GM23338 (cell line): ENCODE measurements at regions not wholly inside any gene's neighbourhood (a gene's known extent, or its start where the extent isn't known, plus 50 kb on each side); places are given as distances from the start of the nearest gene placed in this dataset.

Experiments used
- CREB1 ChIP-seq: fragments of 250-450 bp; sonication (Bioruptor Pico); IDR thresholded peaks from 2 replicates; pipeline ENCODE4 v1.5.0; 2020; ENCODE audit warnings: low read depth, mild to moderate bottlenecking, moderate library complexity
- EZH2 ChIP-seq: fragments of 200-600 bp; sonication (generic); IDR thresholded peaks from one replicate; pipeline ENCODE4 v1.8.0; 2017; ENCODE audit warnings: antibody characterized with exemption, mild to moderate bottlenecking, low read depth; ENCODE audit not compliant: unreplicated experiment
- EZH2phosphoT487 ChIP-seq: fragments of 200-600 bp; sonication (generic); IDR thresholded peaks from one replicate; pipeline ENCODE4 v1.8.1; 2018; ENCODE audit warnings: antibody characterized with exemption; ENCODE audit not compliant: unreplicated experiment
- JUNB ChIP-seq: IDR thresholded peaks from one replicate; pipeline ENCODE4 v1.6.1; 2016; ENCODE audit warnings: antibody characterized with exemption; ENCODE audit not compliant: unreplicated experiment
- POLR2AphosphoS5 ChIP-seq: IDR thresholded peaks from 2 replicates; pipeline ENCODE4 v1.6.1; 2016; ENCODE audit warnings: antibody characterized with exemption, low read depth
- STAT1 ChIP-seq: IDR thresholded peaks from one replicate; pipeline ENCODE4 v1.6.1; 2016; ENCODE audit warnings: antibody characterized with exemption; ENCODE audit not compliant: unreplicated experiment
- ZNF114 ChIP-seq: fragments of 250-450 bp; sonication (Bioruptor Pico); IDR thresholded peaks from 2 replicates; pipeline ENCODE4 v1.5.0; 2020; ENCODE audit warnings: mild to moderate bottlenecking, moderate library complexity
- ZNF331 ChIP-seq: fragments of 250-450 bp; sonication (Bioruptor Pico); IDR thresholded peaks from 2 replicates; pipeline ENCODE4 v1.5.0; 2020; ENCODE audit warnings: low read depth, mild to moderate bottlenecking, moderate library complexity
- TF ChIP-seq, protein P1 (sequence below), 2 experiments: fragments of 200-600 bp in 1 of 2; sonication (generic) in 1 of 2; conservative IDR thresholded peaks; 2 replicates each; pipeline versions ENCODE4 v1.5.1 to v1.6.1; 2016 to 2017; ENCODE audit warnings: antibody characterized with exemption in 2 of 2, low read depth in 2 of 2, mild to moderate bottlenecking in 2 of 2, moderate library complexity in 1 of 2
- TF ChIP-seq, protein P2 (sequence below): IDR thresholded peaks from one replicate; pipeline ENCODE4 v1.6.1; 2018; ENCODE audit warnings: antibody characterized with exemption; ENCODE audit not compliant: unreplicated experiment

DNA sequence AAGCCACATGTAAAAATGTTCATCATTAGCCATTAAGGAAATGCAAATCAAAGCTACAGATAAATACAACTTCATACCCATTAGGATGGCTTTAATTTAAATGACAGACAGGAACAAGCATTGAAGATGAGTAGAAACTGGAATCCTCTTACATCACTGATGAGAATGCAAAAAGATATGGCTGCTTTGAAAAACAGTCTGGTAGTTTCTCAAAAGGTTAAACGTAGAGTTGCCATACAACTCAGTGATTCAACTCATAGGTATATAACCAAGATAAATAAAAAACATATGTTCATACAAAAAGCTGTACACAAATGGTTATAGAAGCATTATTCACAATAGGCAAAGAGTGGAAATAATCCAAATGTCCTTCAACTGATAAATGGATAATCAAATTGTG, 228.8 kb upstream of the ZNF462 start:
- TF ChIP-seq, protein P1, sequence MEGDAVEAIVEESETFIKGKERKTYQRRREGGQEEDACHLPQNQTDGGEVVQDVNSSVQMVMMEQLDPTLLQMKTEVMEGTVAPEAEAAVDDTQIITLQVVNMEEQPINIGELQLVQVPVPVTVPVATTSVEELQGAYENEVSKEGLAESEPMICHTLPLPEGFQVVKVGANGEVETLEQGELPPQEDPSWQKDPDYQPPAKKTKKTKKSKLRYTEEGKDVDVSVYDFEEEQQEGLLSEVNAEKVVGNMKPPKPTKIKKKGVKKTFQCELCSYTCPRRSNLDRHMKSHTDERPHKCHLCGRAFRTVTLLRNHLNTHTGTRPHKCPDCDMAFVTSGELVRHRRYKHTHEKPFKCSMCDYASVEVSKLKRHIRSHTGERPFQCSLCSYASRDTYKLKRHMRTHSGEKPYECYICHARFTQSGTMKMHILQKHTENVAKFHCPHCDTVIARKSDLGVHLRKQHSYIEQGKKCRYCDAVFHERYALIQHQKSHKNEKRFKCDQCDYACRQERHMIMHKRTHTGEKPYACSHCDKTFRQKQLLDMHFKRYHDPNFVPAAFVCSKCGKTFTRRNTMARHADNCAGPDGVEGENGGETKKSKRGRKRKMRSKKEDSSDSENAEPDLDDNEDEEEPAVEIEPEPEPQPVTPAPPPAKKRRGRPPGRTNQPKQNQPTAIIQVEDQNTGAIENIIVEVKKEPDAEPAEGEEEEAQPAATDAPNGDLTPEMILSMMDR (conservative IDR thresholded peaks at IDR 0.05; ENCODE audit: low read depth in 2 of 2), result no peak
- no peak for TF ChIP-seq JUNB
- no peak for TF ChIP-seq POLR2AphosphoS5
- TF ChIP-seq, protein P2, sequence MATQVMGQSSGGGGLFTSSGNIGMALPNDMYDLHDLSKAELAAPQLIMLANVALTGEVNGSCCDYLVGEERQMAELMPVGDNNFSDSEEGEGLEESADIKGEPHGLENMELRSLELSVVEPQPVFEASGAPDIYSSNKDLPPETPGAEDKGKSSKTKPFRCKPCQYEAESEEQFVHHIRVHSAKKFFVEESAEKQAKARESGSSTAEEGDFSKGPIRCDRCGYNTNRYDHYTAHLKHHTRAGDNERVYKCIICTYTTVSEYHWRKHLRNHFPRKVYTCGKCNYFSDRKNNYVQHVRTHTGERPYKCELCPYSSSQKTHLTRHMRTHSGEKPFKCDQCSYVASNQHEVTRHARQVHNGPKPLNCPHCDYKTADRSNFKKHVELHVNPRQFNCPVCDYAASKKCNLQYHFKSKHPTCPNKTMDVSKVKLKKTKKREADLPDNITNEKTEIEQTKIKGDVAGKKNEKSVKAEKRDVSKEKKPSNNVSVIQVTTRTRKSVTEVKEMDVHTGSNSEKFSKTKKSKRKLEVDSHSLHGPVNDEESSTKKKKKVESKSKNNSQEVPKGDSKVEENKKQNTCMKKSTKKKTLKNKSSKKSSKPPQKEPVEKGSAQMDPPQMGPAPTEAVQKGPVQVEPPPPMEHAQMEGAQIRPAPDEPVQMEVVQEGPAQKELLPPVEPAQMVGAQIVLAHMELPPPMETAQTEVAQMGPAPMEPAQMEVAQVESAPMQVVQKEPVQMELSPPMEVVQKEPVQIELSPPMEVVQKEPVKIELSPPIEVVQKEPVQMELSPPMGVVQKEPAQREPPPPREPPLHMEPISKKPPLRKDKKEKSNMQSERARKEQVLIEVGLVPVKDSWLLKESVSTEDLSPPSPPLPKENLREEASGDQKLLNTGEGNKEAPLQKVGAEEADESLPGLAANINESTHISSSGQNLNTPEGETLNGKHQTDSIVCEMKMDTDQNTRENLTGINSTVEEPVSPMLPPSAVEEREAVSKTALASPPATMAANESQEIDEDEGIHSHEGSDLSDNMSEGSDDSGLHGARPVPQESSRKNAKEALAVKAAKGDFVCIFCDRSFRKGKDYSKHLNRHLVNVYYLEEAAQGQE, result no peak
- TF ChIP-seq EZH2, result no peak
- no peak for TF ChIP-seq EZH2phosphoT487
- TF ChIP-seq CREB1 (CRISPR knock-in tag), result no peak
- TF ChIP-seq ZNF114 (CRISPR knock-in tag), result no peak
- TF ChIP-seq STAT1, result no peak
- TF ChIP-seq ZNF331 (CRISPR knock-in tag), result no peak
